Trophoblast cell (in vitro differentiated cells and primary cell): ENCODE measurements at regions not wholly inside any gene's neighbourhood (a gene's known extent, or its start where the extent isn't known, plus 50 kb on each side); places are given as distances from the start of the nearest gene placed in this dataset.

Source experiments
- DNase-seq, 2 donors: peaks; one replicate each; pipeline ENCODE4 v3.0.0-alpha.2; 2016
- H2AFZ ChIP-seq: 2 replicates; pipeline ENCODE4 v1.6.1; 2013; ENCODE audit warnings: low read length, moderate library complexity, mild to moderate bottlenecking; ENCODE audit not compliant: insufficient read depth, poor library complexity
- H2AK5ac ChIP-seq: 2 replicates; pipeline ENCODE4 v1.6.1; 2013; ENCODE audit warnings: mild to moderate bottlenecking, low read length
- H2BK120ac ChIP-seq: 2 replicates; pipeline ENCODE4 v1.6.1; 2013; ENCODE audit warnings: low read length, mild to moderate bottlenecking, moderate library complexity; ENCODE audit not compliant: insufficient read depth, poor library complexity
- H2BK12ac ChIP-seq: 2 replicates; pipeline ENCODE4 v1.6.1; 2013; ENCODE audit warnings: mild to moderate bottlenecking, low read length, moderate library complexity
- H2BK5ac ChIP-seq: 2 replicates; pipeline ENCODE4 v1.6.1; 2013; ENCODE audit warnings: low read length, low read depth, moderate library complexity, mild to moderate bottlenecking; ENCODE audit not compliant: poor library complexity
- H3K14ac ChIP-seq: 2 replicates; pipeline ENCODE4 v1.6.1; 2013; ENCODE audit warnings: mild to moderate bottlenecking, low read length
- H3K18ac ChIP-seq: 2 replicates; pipeline ENCODE4 v1.6.1; 2013; ENCODE audit warnings: mild to moderate bottlenecking, low read length
- H3K23ac ChIP-seq: 2 replicates; pipeline ENCODE4 v1.6.1; 2013; ENCODE audit warnings: low read length
- H3K27ac ChIP-seq: 2 replicates; pipeline ENCODE4 v1.5.1; 2013; ENCODE audit warnings: low read depth, mild to moderate bottlenecking, inconsistent platforms, low read length, moderate library complexity
- H3K27me3 ChIP-seq: 2 replicates; pipeline ENCODE4 v1.6.1; 2013; ENCODE audit warnings: inconsistent platforms, mild to moderate bottlenecking, low read length, moderate library complexity; ENCODE audit not compliant: insufficient read depth
- H3K36me3 ChIP-seq, 2 experiments: 1 replicate in 1 of 2; 2 replicates in 1 of 2; pipeline ENCODE4 v1.6.1; 2013; ENCODE audit warnings: low read length in 2 of 2, mild to moderate bottlenecking in 2 of 2, moderate library complexity in 1 of 2; ENCODE audit not compliant: insufficient read depth in 2 of 2, control insufficient read depth in 1 of 2
- H3K4ac ChIP-seq: 2 replicates; pipeline ENCODE4 v1.6.1; 2013; ENCODE audit warnings: low read depth, mild to moderate bottlenecking, low read length, moderate library complexity
- H3K4me1 ChIP-seq, 2 experiments: 1 replicate in 1 of 2; 2 replicates in 1 of 2; pipeline ENCODE4 v1.6.1; 2013; ENCODE audit warnings: low read length in 2 of 2, mild to moderate bottlenecking in 2 of 2, moderate library complexity in 1 of 2; ENCODE audit not compliant: insufficient read depth in 2 of 2, control insufficient read depth in 1 of 2
- H3K4me2 ChIP-seq: 2 replicates; pipeline ENCODE4 v1.6.1; 2013; ENCODE audit warnings: inconsistent platforms, mild to moderate bottlenecking, low read length, moderate library complexity
- H3K4me3 ChIP-seq: 2 replicates; pipeline ENCODE4 v1.5.1; 2013; ENCODE audit warnings: mild to moderate bottlenecking, low read depth, low read length, inconsistent platforms
- H3K79me1 ChIP-seq: one replicate; pipeline ENCODE4 v1.6.1; 2013; ENCODE audit warnings: low read length
- H3K79me2 ChIP-seq: 2 replicates; pipeline ENCODE4 v1.6.1; 2013; ENCODE audit warnings: low read length, mild to moderate bottlenecking; ENCODE audit not compliant: control insufficient read depth, insufficient read depth, poor library complexity
- H3K9ac ChIP-seq: 2 replicates; pipeline ENCODE4 v1.6.1; 2013; ENCODE audit warnings: mild to moderate bottlenecking, low read length
- H3K9me3 ChIP-seq: 2 replicates; pipeline ENCODE4 v1.6.1; 2013; ENCODE audit warnings: low read depth, mild to moderate bottlenecking, control low read depth, inconsistent platforms, low read length; ENCODE audit not compliant: insufficient read depth
- H4K12ac ChIP-seq: 2 replicates; pipeline ENCODE4 v1.6.1; 2013; ENCODE audit warnings: low read depth, mild to moderate bottlenecking, low read length, moderate library complexity
- H4K8ac ChIP-seq: 2 replicates; pipeline ENCODE4 v1.6.1; 2013; ENCODE audit warnings: low read depth, mild to moderate bottlenecking, low read length, moderate library complexity
- H4K91ac ChIP-seq: one replicate; pipeline ENCODE4 v1.6.1; 2013; ENCODE audit warnings: low read depth, mild to moderate bottlenecking, low read length, moderate library complexity
- WGBS: extraction: QIAGEN DNeasy Blood & Tissue Kit; methylation state at CpG from one replicate; pipeline ENCODE4 v1.1.7; 2013; ENCODE audit warnings: missing lambda C conversion rate; ENCODE audit not compliant: insufficient read length, insufficient coverage; ENCODE audit errors: extremely low coverage; 5-methylcytosine and 5-hydroxymethylcytosine counted together

GRCh38 chr7:136502162-136502561, 366.3 kb upstream of the CHRM2 start:
- Histone ChIP-seq H3K4me2 (no peak overlapping the region), H4K8ac (no peak overlapping the region), H2BK12ac (no peak overlapping the region), H4K91ac (no peak overlapping the region), H3K18ac (no peak overlapping the region), H3K23ac (no peak overlapping the region), H2BK120ac (no peak overlapping the region), H3K9me3 (no peaks in the 10 kb centered on the region), H3K4me3 (no peak overlapping the region), H4K12ac (no peak overlapping the region), H2AK5ac (no peak overlapping the region), H3K14ac (no peak overlapping the region), H3K79me1 (no peaks in the 10 kb centered on the region), H3K4ac (no peak overlapping the region), H2BK5ac (no peak overlapping the region), H3K79me2 (no peaks in the 10 kb centered on the region), H3K4me1 (no peaks in the 10 kb centered on the region), H3K27ac (no peak overlapping the region), H3K9ac (no peak overlapping the region), H2AFZ (no peak overlapping the region), H3K27me3 (no peaks in the 10 kb centered on the region), H3K36me3 (no peaks in the 10 kb centered on the region)
- no CpG with 5 or more reads among the region's 1 CpG for WGBS
- DNase-seq = no peak

- Histone ChIP-seq H3K4me1 (no peaks in the 10 kb centered on the region), H2AFZ (no peak overlapping the region), H3K23ac (no peak overlapping the region), H3K79me1 (no peaks in the 10 kb centered on the region), H3K18ac (no peak overlapping the region), H2BK12ac (no peak overlapping the region), H4K12ac (no peak overlapping the region), H3K9me3 (no peaks in the 10 kb centered on the region), H4K91ac (no peak overlapping the region), H3K4me3 (no peak overlapping the region), H4K8ac (no peak overlapping the region), H2AK5ac (no peak overlapping the region), H2BK5ac (no peak overlapping the region), H3K4me2 (no peak overlapping the region), H3K36me3 (no peaks in the 10 kb centered on the region), H3K4ac (no peak overlapping the region), H3K27ac (no peak overlapping the region), H3K27me3 (no peaks in the 10 kb centered on the region), H2BK120ac (no peak overlapping the region), H3K14ac (no peak overlapping the region), H3K79me2 (no peaks in the 10 kb centered on the region), H3K9ac (no peak overlapping the region)
- WGBS = no CpG with 5 or more reads among the region's 3 CpGs
- DNase-seq = no peak
Measured at GRCh38 chr7:136501151-136501550, 367.3 kb upstream of the CHRM2 start.

GRCh38 chr7:136496551-136496950, 371.9 kb upstream of the CHRM2 start:
- Histone ChIP-seq H3K4me2 (no peak overlapping the region), H2BK120ac (no peak overlapping the region), H3K9ac (no peak overlapping the region), H3K18ac (no peak overlapping the region), H2BK12ac (no peak overlapping the region), H3K9me3 (no peaks in the 10 kb centered on the region), H3K36me3 (no peaks in the 10 kb centered on the region), H2BK5ac (no peak overlapping the region), H3K4me1 (no peaks in the 10 kb centered on the region), H4K91ac (no peak overlapping the region), H2AFZ (no peak overlapping the region), H4K12ac (no peak overlapping the region), H3K27ac (no peak overlapping the region), H3K79me1 (no peaks in the 10 kb centered on the region), H2AK5ac (no peak overlapping the region), H3K4me3 (no peak overlapping the region), H3K4ac (no peak overlapping the region), H4K8ac (no peak overlapping the region), H3K14ac (no peak overlapping the region), H3K23ac (no peak overlapping the region), H3K79me2 (no peaks in the 10 kb centered on the region), H3K27me3 (no peaks in the 10 kb centered on the region)
- DNase-seq = no peak
- no CpG with 5 or more reads among the region's 2 CpGs for WGBS

GRCh38 chr7:136495081-136495480, 373.4 kb upstream of the CHRM2 start:
- Histone ChIP-seq H4K8ac (no peak overlapping the region), H3K18ac (no peak overlapping the region), H3K4ac (no peak overlapping the region), H2AK5ac (no peak overlapping the region), H2BK120ac (no peak overlapping the region), H3K79me2 (no peaks in the 10 kb centered on the region), H3K4me1 (no peaks in the 10 kb centered on the region), H2BK12ac (no peak overlapping the region), H3K4me2 (no peak overlapping the region), H3K9me3 (no peaks in the 10 kb centered on the region), H3K23ac (peak overlapping the region; percentile 74), H2BK5ac (no peak overlapping the region), H3K79me1 (no peaks in the 10 kb centered on the region), H3K4me3 (no peak overlapping the region), H3K9ac (no peak overlapping the region), H3K27me3 (no peaks in the 10 kb centered on the region), H4K91ac (no peak overlapping the region), H3K14ac (no peak overlapping the region), H2AFZ (no peak overlapping the region), H3K36me3 (no peaks in the 10 kb centered on the region), H4K12ac (no peak overlapping the region), H3K27ac (no peak overlapping the region)
- no peak for DNase-seq
- WGBS = no CpG with 5 or more reads among the region's 4 CpGs
